K562 (cell line): ENCODE measurements at regions not wholly inside any gene's neighbourhood (a gene's known extent, or its start where the extent isn't known, plus 50 kb on each side); places are given as distances from the start of the nearest gene placed in this dataset.

Experiments used
- ATAC-seq: fragments of 200-7000 bp; cut with Tn5 transposase; 3 replicates; pipeline ENCODE4 v1.9.1; 2020; ENCODE audit warnings: moderate library complexity
- BruUV-seq: library from RNA; stranded (reverse); fragments of 400-500 nt; replicated peaks from 2 replicates; lab custom pipeline; 2021; lab: Mats Ljungman, UMichigan
- CTCF ChIA-PET: fragments of 300-600 bp; formaldehyde crosslinking; extraction: SDS; loops from one replicate; lab custom pipeline; 2021; ENCODE audit warnings: low intra/inter-chr PET ratio; lab: Yijun Ruan, JAX
- POLR2A ChIA-PET: fragments of 300-600, 350-650 bp; sonication (Branson Sonifier 250); formaldehyde crosslinking; extraction: SDS; loops from one replicate; lab custom pipeline; 2021; ENCODE audit warnings: antibody characterized with exemption, inconsistent platforms; lab: Yijun Ruan, JAX
- DNase-seq, 4 experiments: peaks; one replicate each; pipeline versions ENCODE4 v3.0.0 to v3.0.0-alpha.2; 2011 to 2018; ENCODE audit warnings: low spot score in 3 of 4, mixed read lengths in 3 of 4; ENCODE audit errors: extremely low read depth in 1 of 4
- FAIRE-seq: peaks from 2 replicates; lab custom pipeline; 2011; peaks lifted over from hg19 to GRCh38; lab: Jason Lieb, UNC
- H2AFZ ChIP-seq: 2 replicates; pipeline ENCODE4 v1.6.0; 2011; ENCODE audit warnings: low read depth, low read length, control low read depth, inconsistent platforms
- H3K27ac ChIP-seq: fragments of 200-600 bp; 3 replicates; pipeline ENCODE4 v1.8.0; 2011; ENCODE audit warnings: low read depth, mild to moderate bottlenecking, control low read depth, inconsistent platforms, low read length, moderate library complexity, mixed read lengths; ENCODE audit errors: extremely low read depth
- H3K27me3 ChIP-seq, 2 experiments: fragments of 300-600 bp in 1 of 2; 2 replicates in 1 of 2; 3 replicates in 1 of 2; pipeline versions ENCODE4 v1.6.0 to v1.8.0; 2011; ENCODE audit warnings: inconsistent platforms in 2 of 2, low read length in 2 of 2, mild to moderate bottlenecking in 1 of 2, mixed read lengths in 1 of 2, moderate library complexity in 1 of 2; ENCODE audit not compliant: control insufficient read depth in 2 of 2, insufficient read depth in 2 of 2
- H3K36me3 ChIP-seq: fragments of 300-600 bp; 3 replicates; pipeline ENCODE4 v1.8.0; 2011; ENCODE audit warnings: mild to moderate bottlenecking, low read length, inconsistent platforms; ENCODE audit not compliant: control insufficient read depth, insufficient read depth
- H3K4me1 ChIP-seq, 2 experiments: fragments of 200-600 bp in 1 of 2; replicated peaks in 1 of 2; 2 replicates in 1 of 2; 3 replicates in 1 of 2; pipeline versions ENCODE4 v1.5.1 to v1.8.0; 2011; ENCODE audit warnings: inconsistent platforms in 2 of 2, low read length in 2 of 2, mild to moderate bottlenecking in 1 of 2, mixed read lengths in 1 of 2, moderate library complexity in 1 of 2; ENCODE audit not compliant: control insufficient read depth in 2 of 2, insufficient read depth in 2 of 2
- H3K4me2 ChIP-seq: 2 replicates; pipeline ENCODE4 v1.6.1; 2011; ENCODE audit warnings: low read length, control low read depth, inconsistent platforms, mixed read lengths; ENCODE audit not compliant: insufficient read depth
- H3K4me3 ChIP-seq: fragments of 200-600 bp; sonication (generic), shearing (Covaris generic); 2 replicates; pipeline ENCODE4 v1.5.1; 2016; ENCODE audit warnings: control low read depth, inconsistent platforms
- H3K79me2 ChIP-seq: fragments of 200-600 bp; 3 replicates; pipeline ENCODE4 v1.8.0; 2011; ENCODE audit warnings: low read length, inconsistent platforms; ENCODE audit not compliant: control insufficient read depth, insufficient read depth
- H3K9ac ChIP-seq, 2 experiments: 2 replicates each; pipeline versions ENCODE4 v1.6.0 to v1.6.1; 2011; ENCODE audit warnings: low read depth in 2 of 2, low read length in 2 of 2, control low read depth in 1 of 2, inconsistent platforms in 1 of 2, mild to moderate bottlenecking in 1 of 2, mixed read lengths in 1 of 2; ENCODE audit not compliant: insufficient read depth in 1 of 2
- H3K9me1 ChIP-seq: one replicate; pipeline ENCODE4 v1.6.0; 2011; ENCODE audit warnings: inconsistent platforms, mild to moderate bottlenecking, low read length, moderate library complexity; ENCODE audit not compliant: control insufficient read depth, insufficient read depth
- H3K9me3 ChIP-seq: replicated peaks from 2 replicates; pipeline ENCODE4 v1.5.1; 2011; ENCODE audit warnings: low read depth, low read length, inconsistent platforms; ENCODE audit not compliant: control insufficient read depth, insufficient read depth
- H4K20me1 ChIP-seq: replicated peaks from 2 replicates; pipeline ENCODE4 v1.6.1; 2011; ENCODE audit warnings: low read length, inconsistent platforms, mixed read lengths; ENCODE audit not compliant: control insufficient read depth, insufficient read depth
- CAMTA2 ChIP-seq: fragments of 250-450 bp; sonication (Bioruptor Pico); conservative IDR thresholded peaks from 2 replicates; pipeline ENCODE4 v1.5.1; 2022
- CHCHD3 ChIP-seq: fragments of 250-450 bp; sonication (Bioruptor Pico); IDR thresholded peaks from 2 replicates; pipeline ENCODE4 v2.1.2; 2022; ENCODE audit warnings: mild to moderate bottlenecking
- EP300 ChIP-seq: IDR thresholded peaks from 2 replicates; pipeline ENCODE4 v1.6.1; 2012; ENCODE audit warnings: low read length, improper control_type of control experiment
- HNRNPLL ChIP-seq: fragments of 200-400 bp; formaldehyde crosslinking; IDR thresholded peaks from 2 replicates; pipeline ENCODE4 v1.6.1; 2017; ENCODE audit warnings: low read length, low read depth, mild to moderate bottlenecking; ENCODE audit not compliant: poor library complexity, severe bottlenecking
- MCM3 ChIP-seq: fragments of 450-650 bp; IDR thresholded peaks from 2 replicates; pipeline ENCODE4 v1.6.1; 2016
- MTF1 ChIP-seq: fragments of 250-450 bp; sonication (Bioruptor Pico); IDR thresholded peaks from 2 replicates; pipeline ENCODE4 v1.9.0; 2021; ENCODE audit warnings: moderate library complexity, mild to moderate bottlenecking, inconsistent platforms, borderline replicate concordance
- POLR3G ChIP-seq: IDR thresholded peaks from 2 replicates; pipeline ENCODE4 v1.6.1; 2011; ENCODE audit not compliant: insufficient read length, insufficient replicate concordance; ENCODE audit errors: extremely low read depth
- SLC30A9 ChIP-seq: fragments of 250-450 bp; sonication (Bioruptor Pico); IDR thresholded peaks from 2 replicates; pipeline ENCODE4 v1.8.0; 2022; ENCODE audit warnings: mild to moderate bottlenecking, moderate library complexity
- ZNF274 ChIP-seq: IDR thresholded peaks from 2 replicates; pipeline ENCODE4 v1.6.1; 2011; ENCODE audit warnings: low read depth, mild to moderate bottlenecking, low read length, moderate library complexity, borderline replicate concordance
- ZNF57 ChIP-seq: fragments of 450-650 bp; formaldehyde crosslinking; IDR thresholded peaks from 2 replicates; pipeline ENCODE4 v1.4.0; 2020; ENCODE audit warnings: mild to moderate bottlenecking, moderate library complexity
- WGBS: fragments of 100-300 bp; shearing (Covaris generic); methylation state at CpG from one replicate; pipeline ENCODE4 v1.1.6; 2016; ENCODE audit warnings: low coverage, mixed read lengths; ENCODE audit not compliant: insufficient coverage; ENCODE audit errors: missing lambda C conversion rate; 5-methylcytosine and 5-hydroxymethylcytosine counted together
- in situ Hi-C: fragments of 300-500 bp; cut with MboI; formaldehyde crosslinking; loops from 4 replicates; pipeline ENCODE4 v1.15.0; 2018; ENCODE audit warnings: inconsistent platforms, mixed read lengths
- intact Hi-C: fragments of 100-400 bp; cut with micrococcal nuclease; formaldehyde crosslinking; loops from 2 replicates; pipeline ENCODE4 v1.14.2; 2022
- TF ChIP-seq, protein P1 (sequence below): sonication (generic); formaldehyde crosslinking; IDR thresholded peaks from 2 replicates; pipeline ENCODE4 v1.5.0; 2020; ENCODE audit warnings: missing genetic modification reagents
- TF ChIP-seq, protein P2 (sequence below): fragments of 250-450 bp; sonication (Bioruptor Pico); IDR thresholded peaks from 2 replicates; pipeline ENCODE4 v1.4.0; 2020; ENCODE audit warnings: mild to moderate bottlenecking, moderate library complexity
- TF ChIP-seq, protein P3 (sequence below): sonication (generic); formaldehyde crosslinking; IDR thresholded peaks from 2 replicates; pipeline ENCODE4 v1.8.0; 2022; ENCODE audit warnings: missing genetic modification reagents, mild to moderate bottlenecking, borderline replicate concordance

DNA sequence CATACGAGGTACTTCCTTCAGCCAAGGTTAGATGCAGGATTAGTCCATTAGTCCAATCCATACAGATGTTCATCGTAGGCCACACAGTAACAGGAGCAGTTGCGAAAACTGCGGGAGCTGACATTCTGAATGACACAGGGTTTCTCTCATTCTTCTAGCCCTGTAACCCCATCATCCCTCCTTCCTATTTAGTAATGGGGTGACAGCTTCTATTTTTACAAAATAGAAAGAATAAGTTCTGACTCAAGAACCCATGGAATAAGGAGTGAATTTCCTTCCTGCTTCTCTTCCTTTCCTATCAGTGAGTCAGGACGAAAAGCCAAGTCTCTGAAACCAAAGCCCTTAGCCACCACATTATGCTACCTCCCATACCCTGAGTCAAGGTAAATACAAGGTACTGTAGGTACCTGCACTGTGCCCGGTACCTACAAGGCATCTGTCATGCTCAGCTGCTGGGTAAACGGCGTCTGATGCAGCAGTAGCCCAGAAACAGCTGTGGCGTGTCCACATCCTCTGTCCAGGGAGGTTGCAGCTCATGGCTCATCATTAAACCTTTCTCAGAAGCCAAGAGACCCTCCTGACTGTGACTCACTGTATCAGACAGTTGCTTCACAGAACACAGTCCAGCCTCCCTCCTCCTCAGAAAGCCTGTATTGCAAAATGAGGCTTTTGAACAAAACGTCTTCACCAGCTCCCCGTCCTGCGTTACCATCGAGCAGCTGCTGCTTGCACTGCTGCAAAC lies 84.2 kb downstream of the ESM1 start:
- Histone ChIP-seq H3K4me3 (no peak overlapping the region), H3K9me3 (no peaks in the 10 kb centered on the region), H3K9ac (no peak overlapping the region), H4K20me1 (peaks cover 3% of the 10 kb centered on the region; the same call in 1 of the 2 replicates), H2AFZ (no peak overlapping the region), H3K27ac (no peak overlapping the region), H3K9me1 (no peaks in the 10 kb centered on the region), H3K36me3 (no peaks in the 10 kb centered on the region), H3K79me2 (no peaks in the 10 kb centered on the region), H3K27me3 (peaks cover 0 to 11% of the 10 kb centered on the region in 2 experiments; a peak in 3 of 5 replicates), H3K4me1 (no peaks in the 10 kb centered on the region), H3K4me2 (no peak overlapping the region)
- POLR2A ChIA-PET, result interaction anchor here (0.6 kb wide), 1 partner anchor 813 kb away, joined by 3 read pairs; no protein-coding TSS in a partner anchor
- ATAC-seq (no peak), DNase-seq (no peak), FAIRE-seq (no peak)
- WGBS, result 0% methylated on average over 13 of the region's 13 CpGs
- CTCF ChIA-PET, result no interaction called here
- intact Hi-C loops, result no loop called here
- in situ Hi-C loops, result loop anchor here (10.0 kb wide), 1 partner anchor 254 kb away; no protein-coding TSS in a partner anchor
- no TSS peak for BruUV-seq
- TF ChIP-seq SLC30A9 (CRISPR knock-in tag) (no peak), MCM3 (no peak), EP300 (no peak), POLR3G (no peak), MTF1 (CRISPR knock-in tag) (no peak), CHCHD3 (CRISPR knock-in tag) (no peak), ZNF57 (CRISPR knock-in tag) (no peak), ZNF274 (no peak), HNRNPLL (no peak), CAMTA2 (CRISPR knock-in tag) (no peak)
- TF ChIP-seq, protein P1, sequence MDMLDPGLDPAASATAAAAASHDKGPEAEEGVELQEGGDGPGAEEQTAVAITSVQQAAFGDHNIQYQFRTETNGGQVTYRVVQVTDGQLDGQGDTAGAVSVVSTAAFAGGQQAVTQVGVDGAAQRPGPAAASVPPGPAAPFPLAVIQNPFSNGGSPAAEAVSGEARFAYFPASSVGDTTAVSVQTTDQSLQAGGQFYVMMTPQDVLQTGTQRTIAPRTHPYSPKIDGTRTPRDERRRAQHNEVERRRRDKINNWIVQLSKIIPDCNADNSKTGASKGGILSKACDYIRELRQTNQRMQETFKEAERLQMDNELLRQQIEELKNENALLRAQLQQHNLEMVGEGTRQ (CRISPR knock-in tag), result no peak
- TF ChIP-seq, protein P2, sequence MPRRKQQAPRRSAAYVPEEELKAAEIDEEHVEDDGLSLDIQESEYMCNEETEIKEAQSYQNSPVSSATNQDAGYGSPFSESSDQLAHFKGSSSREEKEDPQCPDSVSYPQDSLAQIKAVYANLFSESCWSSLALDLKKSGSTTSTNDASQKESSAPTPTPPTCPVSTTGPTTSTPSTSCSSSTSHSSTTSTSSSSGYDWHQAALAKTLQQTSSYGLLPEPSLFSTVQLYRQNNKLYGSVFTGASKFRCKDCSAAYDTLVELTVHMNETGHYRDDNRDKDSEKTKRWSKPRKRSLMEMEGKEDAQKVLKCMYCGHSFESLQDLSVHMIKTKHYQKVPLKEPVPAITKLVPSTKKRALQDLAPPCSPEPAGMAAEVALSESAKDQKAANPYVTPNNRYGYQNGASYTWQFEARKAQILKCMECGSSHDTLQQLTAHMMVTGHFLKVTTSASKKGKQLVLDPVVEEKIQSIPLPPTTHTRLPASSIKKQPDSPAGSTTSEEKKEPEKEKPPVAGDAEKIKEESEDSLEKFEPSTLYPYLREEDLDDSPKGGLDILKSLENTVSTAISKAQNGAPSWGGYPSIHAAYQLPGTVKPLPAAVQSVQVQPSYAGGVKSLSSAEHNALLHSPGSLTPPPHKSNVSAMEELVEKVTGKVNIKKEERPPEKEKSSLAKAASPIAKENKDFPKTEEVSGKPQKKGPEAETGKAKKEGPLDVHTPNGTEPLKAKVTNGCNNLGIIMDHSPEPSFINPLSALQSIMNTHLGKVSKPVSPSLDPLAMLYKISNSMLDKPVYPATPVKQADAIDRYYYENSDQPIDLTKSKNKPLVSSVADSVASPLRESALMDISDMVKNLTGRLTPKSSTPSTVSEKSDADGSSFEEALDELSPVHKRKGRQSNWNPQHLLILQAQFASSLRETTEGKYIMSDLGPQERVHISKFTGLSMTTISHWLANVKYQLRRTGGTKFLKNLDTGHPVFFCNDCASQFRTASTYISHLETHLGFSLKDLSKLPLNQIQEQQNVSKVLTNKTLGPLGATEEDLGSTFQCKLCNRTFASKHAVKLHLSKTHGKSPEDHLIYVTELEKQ, result no peak
- TF ChIP-seq, protein P3, sequence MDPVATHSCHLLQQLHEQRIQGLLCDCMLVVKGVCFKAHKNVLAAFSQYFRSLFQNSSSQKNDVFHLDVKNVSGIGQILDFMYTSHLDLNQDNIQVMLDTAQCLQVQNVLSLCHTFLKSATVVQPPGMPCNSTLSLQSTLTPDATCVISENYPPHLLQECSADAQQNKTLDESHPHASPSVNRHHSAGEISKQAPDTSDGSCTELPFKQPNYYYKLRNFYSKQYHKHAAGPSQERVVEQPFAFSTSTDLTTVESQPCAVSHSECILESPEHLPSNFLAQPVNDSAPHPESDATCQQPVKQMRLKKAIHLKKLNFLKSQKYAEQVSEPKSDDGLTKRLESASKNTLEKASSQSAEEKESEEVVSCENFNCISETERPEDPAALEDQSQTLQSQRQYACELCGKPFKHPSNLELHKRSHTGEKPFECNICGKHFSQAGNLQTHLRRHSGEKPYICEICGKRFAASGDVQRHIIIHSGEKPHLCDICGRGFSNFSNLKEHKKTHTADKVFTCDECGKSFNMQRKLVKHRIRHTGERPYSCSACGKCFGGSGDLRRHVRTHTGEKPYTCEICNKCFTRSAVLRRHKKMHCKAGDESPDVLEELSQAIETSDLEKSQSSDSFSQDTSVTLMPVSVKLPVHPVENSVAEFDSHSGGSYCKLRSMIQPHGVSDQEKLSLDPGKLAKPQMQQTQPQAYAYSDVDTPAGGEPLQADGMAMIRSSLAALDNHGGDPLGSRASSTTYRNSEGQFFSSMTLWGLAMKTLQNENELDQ, result no peak
